22Rv1 (cell line): ENCODE measurements at regions not wholly inside any gene's neighbourhood (a gene's known extent, or its start where the extent isn't known, plus 50 kb on each side); places are given as distances from the start of the nearest gene placed in this dataset.

Source experiments
- CTCF ChIP-seq: fragments of 450-650 bp; IDR thresholded peaks from 2 replicates; pipeline ENCODE4 v1.5.1; 2017; ENCODE audit warnings: mild to moderate bottlenecking
- ZFX ChIP-seq: fragments of 450-650 bp; IDR thresholded peaks from 2 replicates; pipeline ENCODE4 v1.6.1; 2017; ENCODE audit warnings: antibody characterized with exemption, borderline replicate concordance

- TF ChIP-seq CTCF (no peak), ZFX (no peak)
Observed at GRCh38 chr13:99686157-99686572, 184.9 kb downstream of the TM9SF2 start.
